GM23338 (cell line): ENCODE measurements at regions not wholly inside any gene's neighbourhood (a gene's known extent, or its start where the extent isn't known, plus 50 kb on each side); places are given as distances from the start of the nearest gene placed in this dataset.

Source experiments
- ATAC-seq: fragments of 200-7000 bp; cut with Tn5 transposase; 3 replicates; pipeline ENCODE4 v1.9.1; 2020
- DNase-seq: peaks from one replicate; pipeline ENCODE4 v3.0.0-alpha.2; 2015; ENCODE audit warnings: low spot score
- H2AFZ ChIP-seq: fragments of 200-600 bp; sonication (generic); 2 replicates; pipeline ENCODE4 v1.8.0; 2016; ENCODE audit warnings: antibody characterized with exemption, mild to moderate bottlenecking, moderate library complexity
- H3F3A ChIP-seq: fragments of 200-600 bp; sonication (generic); replicated peaks from 2 replicates; pipeline ENCODE4 v1.8.0; 2017; ENCODE audit warnings: antibody characterized with exemption, mixed run types, low read depth
- H3K27ac ChIP-seq: fragments of 200-600 bp; sonication (generic); 2 replicates; pipeline ENCODE4 v1.6.1; 2016; ENCODE audit warnings: low read depth
- H3K27me3 ChIP-seq: fragments of 200-600 bp; sonication (generic); 2 replicates; pipeline ENCODE4 v1.8.0; 2016; ENCODE audit warnings: mild to moderate bottlenecking, mixed run types, moderate library complexity; ENCODE audit not compliant: insufficient read depth
- H3K36me3 ChIP-seq: fragments of 200-600 bp; sonication (generic); 2 replicates; pipeline ENCODE4 v1.8.0; 2016; ENCODE audit warnings: mild to moderate bottlenecking; ENCODE audit not compliant: insufficient read depth
- H3K4me1 ChIP-seq: fragments of 200-600 bp; sonication (generic); 2 replicates; pipeline ENCODE4 v1.8.0; 2016; ENCODE audit warnings: mild to moderate bottlenecking, moderate library complexity; ENCODE audit not compliant: insufficient read depth
- H3K4me2 ChIP-seq: fragments of 200-600 bp; sonication (generic); 2 replicates; pipeline ENCODE4 v1.7.1; 2017; ENCODE audit warnings: mixed run types
- H3K4me3 ChIP-seq: fragments of 200-600 bp; sonication (generic); 2 replicates; pipeline ENCODE4 v1.6.1; 2016; ENCODE audit warnings: mixed run types
- H3K79me2 ChIP-seq: fragments of 200-600 bp; sonication (generic); replicated peaks from 2 replicates; pipeline ENCODE4 v1.8.0; 2017; ENCODE audit warnings: mild to moderate bottlenecking; ENCODE audit not compliant: insufficient read depth
- H3K9me2 ChIP-seq: fragments of 200-600 bp; sonication (generic); 2 replicates; pipeline ENCODE4 v1.8.0; 2017; ENCODE audit not compliant: insufficient read depth
- H4K20me1 ChIP-seq: fragments of 200-600 bp; sonication (generic); replicated peaks from 2 replicates; pipeline ENCODE4 v1.8.0; 2017; ENCODE audit warnings: mild to moderate bottlenecking; ENCODE audit not compliant: insufficient read depth
- H3K27ac Mint-ChIP-seq: 2 replicates; pipeline ENCODE4 v1.8.0; 2020; ENCODE audit warnings: inconsistent platforms, mild to moderate bottlenecking, moderate library complexity, mixed read lengths
- H3K27me3 Mint-ChIP-seq: 3 replicates; pipeline ENCODE4 v1.8.0; 2022; ENCODE audit warnings: low read depth, mild to moderate bottlenecking, moderate library complexity, mixed read lengths, inconsistent platforms; ENCODE audit not compliant: insufficient read depth, poor library complexity
- H3K36me3 Mint-ChIP-seq: 3 replicates; pipeline ENCODE4 v1.8.0; 2021; ENCODE audit warnings: low read depth, mild to moderate bottlenecking, inconsistent platforms, moderate library complexity, mixed read lengths
- H3K4me1 Mint-ChIP-seq: 3 replicates; pipeline ENCODE4 v1.8.0; 2020; ENCODE audit warnings: mild to moderate bottlenecking, inconsistent platforms, mixed read lengths
- H3K4me3 Mint-ChIP-seq: 3 replicates; pipeline ENCODE4 v1.8.0; 2021; ENCODE audit warnings: moderate library complexity, mild to moderate bottlenecking, inconsistent platforms, mixed read lengths
- H3K9me3 Mint-ChIP-seq: 3 replicates; pipeline ENCODE4 v1.8.0; 2020; ENCODE audit warnings: moderate library complexity, mild to moderate bottlenecking, inconsistent platforms, mixed read lengths
- CREB1 ChIP-seq: fragments of 250-450 bp; sonication (Bioruptor Pico); IDR thresholded peaks from 2 replicates; pipeline ENCODE4 v1.5.0; 2020; ENCODE audit warnings: low read depth, mild to moderate bottlenecking, moderate library complexity
- EZH2 ChIP-seq: fragments of 200-600 bp; sonication (generic); IDR thresholded peaks from one replicate; pipeline ENCODE4 v1.8.0; 2017; ENCODE audit warnings: antibody characterized with exemption, mild to moderate bottlenecking, low read depth; ENCODE audit not compliant: unreplicated experiment
- EZH2phosphoT487 ChIP-seq: fragments of 200-600 bp; sonication (generic); IDR thresholded peaks from one replicate; pipeline ENCODE4 v1.8.1; 2018; ENCODE audit warnings: antibody characterized with exemption; ENCODE audit not compliant: unreplicated experiment
- POLR2AphosphoS5 ChIP-seq: IDR thresholded peaks from 2 replicates; pipeline ENCODE4 v1.6.1; 2016; ENCODE audit warnings: antibody characterized with exemption, low read depth
- ZNF114 ChIP-seq: fragments of 250-450 bp; sonication (Bioruptor Pico); IDR thresholded peaks from 2 replicates; pipeline ENCODE4 v1.5.0; 2020; ENCODE audit warnings: mild to moderate bottlenecking, moderate library complexity
- TF ChIP-seq, protein P1 (sequence below): IDR thresholded peaks from one replicate; pipeline ENCODE4 v1.6.1; 2018; ENCODE audit warnings: antibody characterized with exemption; ENCODE audit not compliant: unreplicated experiment
- TF ChIP-seq, protein P2 (sequence below), 2 experiments: fragments of 200-600 bp in 1 of 2; sonication (generic) in 1 of 2; conservative IDR thresholded peaks; 2 replicates each; pipeline versions ENCODE4 v1.5.1 to v1.6.1; 2016 to 2017; ENCODE audit warnings: antibody characterized with exemption in 2 of 2, low read depth in 2 of 2, mild to moderate bottlenecking in 2 of 2, moderate library complexity in 1 of 2
- TF ChIP-seq, protein P3 (sequence below): fragments of 250-450 bp; sonication (Bioruptor Pico); IDR thresholded peaks from 2 replicates; pipeline ENCODE4 v1.5.0; 2020; ENCODE audit warnings: mild to moderate bottlenecking, moderate library complexity

DNA sequence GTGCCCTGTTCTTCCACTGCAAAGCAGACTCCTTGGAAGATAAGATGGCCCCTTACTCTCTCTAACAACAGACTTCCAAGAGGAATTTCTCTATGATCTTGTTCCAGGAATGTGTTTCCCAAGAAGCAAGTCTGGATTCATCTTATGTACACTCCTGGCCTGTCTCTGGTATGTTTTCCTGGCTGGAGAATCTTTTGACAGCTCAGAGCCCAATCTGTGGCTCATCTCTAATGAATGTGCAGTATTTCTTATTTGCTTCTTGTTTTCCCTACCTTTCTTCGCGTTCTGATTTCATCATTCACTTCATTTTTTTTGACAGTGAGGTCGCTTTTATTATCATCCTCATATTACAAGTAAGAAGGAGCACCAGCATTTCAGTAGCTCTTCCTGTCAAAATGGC, 53.0 kb upstream of the PITRM1 start (continued):
- TF ChIP-seq EZH2 (no peak), ZNF114 (CRISPR knock-in tag) (no peak)
- TF ChIP-seq, protein P1, sequence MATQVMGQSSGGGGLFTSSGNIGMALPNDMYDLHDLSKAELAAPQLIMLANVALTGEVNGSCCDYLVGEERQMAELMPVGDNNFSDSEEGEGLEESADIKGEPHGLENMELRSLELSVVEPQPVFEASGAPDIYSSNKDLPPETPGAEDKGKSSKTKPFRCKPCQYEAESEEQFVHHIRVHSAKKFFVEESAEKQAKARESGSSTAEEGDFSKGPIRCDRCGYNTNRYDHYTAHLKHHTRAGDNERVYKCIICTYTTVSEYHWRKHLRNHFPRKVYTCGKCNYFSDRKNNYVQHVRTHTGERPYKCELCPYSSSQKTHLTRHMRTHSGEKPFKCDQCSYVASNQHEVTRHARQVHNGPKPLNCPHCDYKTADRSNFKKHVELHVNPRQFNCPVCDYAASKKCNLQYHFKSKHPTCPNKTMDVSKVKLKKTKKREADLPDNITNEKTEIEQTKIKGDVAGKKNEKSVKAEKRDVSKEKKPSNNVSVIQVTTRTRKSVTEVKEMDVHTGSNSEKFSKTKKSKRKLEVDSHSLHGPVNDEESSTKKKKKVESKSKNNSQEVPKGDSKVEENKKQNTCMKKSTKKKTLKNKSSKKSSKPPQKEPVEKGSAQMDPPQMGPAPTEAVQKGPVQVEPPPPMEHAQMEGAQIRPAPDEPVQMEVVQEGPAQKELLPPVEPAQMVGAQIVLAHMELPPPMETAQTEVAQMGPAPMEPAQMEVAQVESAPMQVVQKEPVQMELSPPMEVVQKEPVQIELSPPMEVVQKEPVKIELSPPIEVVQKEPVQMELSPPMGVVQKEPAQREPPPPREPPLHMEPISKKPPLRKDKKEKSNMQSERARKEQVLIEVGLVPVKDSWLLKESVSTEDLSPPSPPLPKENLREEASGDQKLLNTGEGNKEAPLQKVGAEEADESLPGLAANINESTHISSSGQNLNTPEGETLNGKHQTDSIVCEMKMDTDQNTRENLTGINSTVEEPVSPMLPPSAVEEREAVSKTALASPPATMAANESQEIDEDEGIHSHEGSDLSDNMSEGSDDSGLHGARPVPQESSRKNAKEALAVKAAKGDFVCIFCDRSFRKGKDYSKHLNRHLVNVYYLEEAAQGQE: no peak
- TF ChIP-seq, protein P2, sequence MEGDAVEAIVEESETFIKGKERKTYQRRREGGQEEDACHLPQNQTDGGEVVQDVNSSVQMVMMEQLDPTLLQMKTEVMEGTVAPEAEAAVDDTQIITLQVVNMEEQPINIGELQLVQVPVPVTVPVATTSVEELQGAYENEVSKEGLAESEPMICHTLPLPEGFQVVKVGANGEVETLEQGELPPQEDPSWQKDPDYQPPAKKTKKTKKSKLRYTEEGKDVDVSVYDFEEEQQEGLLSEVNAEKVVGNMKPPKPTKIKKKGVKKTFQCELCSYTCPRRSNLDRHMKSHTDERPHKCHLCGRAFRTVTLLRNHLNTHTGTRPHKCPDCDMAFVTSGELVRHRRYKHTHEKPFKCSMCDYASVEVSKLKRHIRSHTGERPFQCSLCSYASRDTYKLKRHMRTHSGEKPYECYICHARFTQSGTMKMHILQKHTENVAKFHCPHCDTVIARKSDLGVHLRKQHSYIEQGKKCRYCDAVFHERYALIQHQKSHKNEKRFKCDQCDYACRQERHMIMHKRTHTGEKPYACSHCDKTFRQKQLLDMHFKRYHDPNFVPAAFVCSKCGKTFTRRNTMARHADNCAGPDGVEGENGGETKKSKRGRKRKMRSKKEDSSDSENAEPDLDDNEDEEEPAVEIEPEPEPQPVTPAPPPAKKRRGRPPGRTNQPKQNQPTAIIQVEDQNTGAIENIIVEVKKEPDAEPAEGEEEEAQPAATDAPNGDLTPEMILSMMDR (conservative IDR thresholded peaks at IDR 0.05; ENCODE audit: low read depth in 2 of 2): no peak

DNA sequence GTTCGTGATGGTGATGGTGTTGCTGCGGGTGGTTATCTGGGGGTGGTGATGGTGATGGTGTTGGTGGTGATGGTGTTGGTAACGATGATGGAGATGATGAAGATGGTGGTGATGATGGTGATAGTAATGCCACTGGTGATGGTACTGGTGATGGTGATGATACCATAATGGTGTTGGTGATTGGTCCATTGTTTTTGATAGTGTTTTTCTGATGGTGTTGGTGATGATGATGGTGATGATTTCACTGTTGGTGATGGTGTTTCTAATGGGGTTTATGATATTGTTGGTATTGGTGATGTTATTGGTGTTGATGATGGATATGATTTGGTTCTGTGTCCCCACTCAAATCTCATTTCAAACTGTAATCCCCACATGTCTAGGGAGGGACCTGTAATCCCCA, 51.7 kb upstream of the PITRM1 start:
- no peak overlapping the region for H3K4me2 ChIP-seq
- Mint-ChIP-seq H3K27me3 (no peaks in the 10 kb centered on the region), H3K4me3 (no peak overlapping the region), H3K9me3 (peaks cover 1% of the 10 kb centered on the region; the same call in 2 of the 3 replicates), H3K27ac (no peak overlapping the region), H3K36me3 (no peaks in the 10 kb centered on the region), H3K4me1 (no peaks in the 10 kb centered on the region)
- no peaks in the 10 kb centered on the region for H3K4me1 ChIP-seq
- H3K27ac ChIP-seq: no peak overlapping the region
- no peaks in the 10 kb centered on the region for H4K20me1 ChIP-seq
- no peaks in the 10 kb centered on the region for H3K36me3 ChIP-seq
- H3F3A ChIP-seq: no peaks in the 10 kb centered on the region
- no peak overlapping the region for H2AFZ ChIP-seq
- TF ChIP-seq CREB1 (no peak), EZH2phosphoT487 (no peak), POLR2AphosphoS5 (no peak)
- TF ChIP-seq, protein P3, sequence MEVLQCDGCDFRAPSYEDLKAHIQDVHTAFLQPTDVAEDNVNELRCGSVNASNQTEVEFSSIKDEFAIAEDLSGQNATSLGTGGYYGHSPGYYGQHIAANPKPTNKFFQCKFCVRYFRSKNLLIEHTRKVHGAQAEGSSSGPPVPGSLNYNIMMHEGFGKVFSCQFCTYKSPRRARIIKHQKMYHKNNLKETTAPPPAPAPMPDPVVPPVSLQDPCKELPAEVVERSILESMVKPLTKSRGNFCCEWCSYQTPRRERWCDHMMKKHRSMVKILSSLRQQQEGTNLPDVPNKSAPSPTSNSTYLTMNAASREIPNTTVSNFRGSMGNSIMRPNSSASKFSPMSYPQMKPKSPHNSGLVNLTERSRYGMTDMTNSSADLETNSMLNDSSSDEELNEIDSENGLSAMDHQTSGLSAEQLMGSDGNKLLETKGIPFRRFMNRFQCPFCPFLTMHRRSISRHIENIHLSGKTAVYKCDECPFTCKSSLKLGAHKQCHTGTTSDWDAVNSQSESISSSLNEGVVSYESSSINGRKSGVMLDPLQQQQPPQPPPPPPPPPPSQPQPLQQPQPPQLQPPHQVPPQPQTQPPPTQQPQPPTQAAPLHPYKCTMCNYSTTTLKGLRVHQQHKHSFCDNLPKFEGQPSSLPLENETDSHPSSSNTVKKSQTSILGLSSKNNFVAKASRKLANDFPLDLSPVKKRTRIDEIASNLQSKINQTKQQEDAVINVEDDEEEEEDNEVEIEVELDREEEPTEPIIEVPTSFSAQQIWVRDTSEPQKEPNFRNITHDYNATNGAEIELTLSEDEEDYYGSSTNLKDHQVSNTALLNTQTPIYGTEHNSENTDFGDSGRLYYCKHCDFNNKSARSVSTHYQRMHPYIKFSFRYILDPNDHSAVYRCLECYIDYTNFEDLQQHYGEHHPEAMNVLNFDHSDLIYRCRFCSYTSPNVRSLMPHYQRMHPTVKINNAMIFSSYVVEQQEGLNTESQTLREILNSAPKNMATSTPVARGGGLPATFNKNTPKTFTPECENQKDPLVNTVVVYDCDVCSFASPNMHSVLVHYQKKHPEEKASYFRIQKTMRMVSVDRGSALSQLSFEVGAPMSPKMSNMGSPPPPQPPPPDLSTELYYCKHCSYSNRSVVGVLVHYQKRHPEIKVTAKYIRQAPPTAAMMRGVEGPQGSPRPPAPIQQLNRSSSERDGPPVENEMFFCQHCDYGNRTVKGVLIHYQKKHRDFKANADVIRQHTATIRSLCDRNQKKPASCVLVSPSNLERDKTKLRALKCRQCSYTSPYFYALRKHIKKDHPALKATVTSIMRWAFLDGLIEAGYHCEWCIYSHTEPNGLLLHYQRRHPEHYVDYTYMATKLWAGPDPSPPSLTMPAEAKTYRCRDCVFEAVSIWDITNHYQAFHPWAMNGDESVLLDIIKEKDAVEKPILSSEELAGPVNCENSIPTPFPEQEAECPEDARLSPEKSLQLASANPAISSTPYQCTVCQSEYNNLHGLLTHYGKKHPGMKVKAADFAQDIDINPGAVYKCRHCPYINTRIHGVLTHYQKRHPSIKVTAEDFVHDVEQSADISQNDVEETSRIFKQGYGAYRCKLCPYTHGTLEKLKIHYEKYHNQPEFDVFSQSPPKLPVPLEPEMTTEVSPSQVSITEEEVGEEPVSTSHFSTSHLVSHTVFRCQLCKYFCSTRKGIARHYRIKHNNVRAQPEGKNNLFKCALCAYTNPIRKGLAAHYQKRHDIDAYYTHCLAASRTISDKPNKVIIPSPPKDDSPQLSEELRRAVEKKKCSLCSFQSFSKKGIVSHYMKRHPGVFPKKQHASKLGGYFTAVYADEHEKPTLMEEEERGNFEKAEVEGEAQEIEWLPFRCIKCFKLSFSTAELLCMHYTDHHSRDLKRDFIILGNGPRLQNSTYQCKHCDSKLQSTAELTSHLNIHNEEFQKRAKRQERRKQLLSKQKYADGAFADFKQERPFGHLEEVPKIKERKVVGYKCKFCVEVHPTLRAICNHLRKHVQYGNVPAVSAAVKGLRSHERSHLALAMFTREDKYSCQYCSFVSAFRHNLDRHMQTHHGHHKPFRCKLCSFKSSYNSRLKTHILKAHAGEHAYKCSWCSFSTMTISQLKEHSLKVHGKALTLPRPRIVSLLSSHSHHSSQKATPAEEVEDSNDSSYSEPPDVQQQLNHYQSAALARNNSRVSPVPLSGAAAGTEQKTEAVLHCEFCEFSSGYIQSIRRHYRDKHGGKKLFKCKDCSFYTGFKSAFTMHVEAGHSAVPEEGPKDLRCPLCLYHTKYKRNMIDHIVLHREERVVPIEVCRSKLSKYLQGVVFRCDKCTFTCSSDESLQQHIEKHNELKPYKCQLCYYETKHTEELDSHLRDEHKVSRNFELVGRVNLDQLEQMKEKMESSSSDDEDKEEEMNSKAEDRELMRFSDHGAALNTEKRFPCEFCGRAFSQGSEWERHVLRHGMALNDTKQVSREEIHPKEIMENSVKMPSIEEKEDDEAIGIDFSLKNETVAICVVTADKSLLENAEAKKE (CRISPR knock-in tag): no peak
- TF ChIP-seq, protein P2 (conservative IDR thresholded peaks at IDR 0.05; ENCODE audit: low read depth in 2 of 2): no peak
- peaks cover 9% of the 10 kb centered on the region; the same call in 1 of the 2 replicates for H3K9me2 ChIP-seq
- H3K27me3 ChIP-seq: no peaks in the 10 kb centered on the region
- no peaks in the 10 kb centered on the region for H3K79me2 ChIP-seq
- no peak overlapping the region for H3K4me3 ChIP-seq
- ATAC-seq (no peak), DNase-seq (no peak)
